ENCODE measurements at regions not wholly inside any gene's neighbourhood (a gene's known extent, or its start where the extent isn't known, plus 50 kb on each side); places are given as distances from the start of the nearest gene placed in this dataset.
A peak's percentile ranks its signal among the peaks of the same experiment; 100 is the strongest.
"Not testable (repeated sequence)": the region's sequence is repeated elsewhere in the genome, so short reads cannot be mapped to it uniquely, and the experiment has no call there.

- DNase-seq, result no peak
- peaks cover 0 to 6% (median 2%) of the 10 kb centered on the region in 3 donors for H3K27me3 Mint-ChIP-seq (ENCODE audit: low read depth in 3 of 3)
- H3K4me3 Mint-ChIP-seq, result no peak overlapping the region
- H3K36me3 Mint-ChIP-seq, result no peaks in the 10 kb centered on the region
- peaks cover 0 to 10% of the 10 kb centered on the region in 2 donors for H3K4me1 Mint-ChIP-seq
- H3K9me3 Mint-ChIP-seq, result no peaks in the 10 kb centered on the region
- no peak overlapping the region for H3K27ac Mint-ChIP-seq
These were observed 112.5 kb downstream of the NBPF12 start for GRCh38 chr1:147050654-147051053.

- DNase-seq; H3K27me3 Mint-ChIP-seq (ENCODE audit: low read depth in 3 of 3); H3K36me3 Mint-ChIP-seq; H3K4me1 Mint-ChIP-seq; H3K9me3 Mint-ChIP-seq: not testable (repeated sequence)
- Mint-ChIP-seq H3K4me3 (peak overlapping the region in 1 of 5 donors; percentile 33), H3K27ac (peak overlapping the region in 1 of 6 donors; percentile 41)
These were observed 108.8 kb downstream of the NBPF12 start for GRCh38 chr1:147046863-147047394.

GRCh38 chr1:147046189-147046862 is 108.2 kb downstream of the NBPF12 start:
- Mint-ChIP-seq H3K9me3 (no peaks in the 10 kb centered on the region), H3K4me1 (peaks cover 0 to 10% of the 10 kb centered on the region in 2 donors), H3K27ac (no peak overlapping the region), H3K27me3 (ENCODE audit: low read depth in 3 of 3) (peaks cover 0 to 4% (median 2%) of the 10 kb centered on the region in 3 donors), H3K36me3 (no peaks in the 10 kb centered on the region), H3K4me3 (no peak overlapping the region)
- DNase-seq, result no peak

All from immature natural killer cell (primary cell).